ENCODE measurements at regions not wholly inside any gene's neighbourhood (a gene's known extent, or its start where the extent isn't known, plus 50 kb on each side); places are given as distances from the start of the nearest gene placed in this dataset.

GRCh38 chr5:33074548-33074947, 363.4 kb downstream of the NPR3 start:
- Histone ChIP-seq H4K20me1 (ENCODE audit: insufficient read depth) (no peaks in the 10 kb centered on the region), H3K27ac (no peak overlapping the region), H2AFZ (no peak overlapping the region), H3K79me2 (ENCODE audit: low read depth) (no peaks in the 10 kb centered on the region), H3K9me2 (ENCODE audit: insufficient read depth) (no peaks in the 10 kb centered on the region), H3K4me3 (no peak overlapping the region), H3K9me3 (ENCODE audit: insufficient read depth, low read depth) (no peaks in the 10 kb centered on the region), H3K4me2 (no peak overlapping the region), H3F3A (ENCODE audit: insufficient read depth, low read depth) (no peaks in the 10 kb centered on the region), H3K27me3 (ENCODE audit: insufficient read depth, low read depth) (no peaks in the 10 kb centered on the region), H3K36me3 (ENCODE audit: low read depth) (no peaks in the 10 kb centered on the region), H3K4me1 (replicated peaks; ENCODE audit: insufficient read depth) (0 out of 2 replicates have a peak, but pooled peaks cover 5% of the 10 kb centered on the region)
- intact Hi-C loops (cut with micrococcal nuclease; ENCODE audit: unreplicated experiment) = loop anchor here (2.0 kb wide), 2 partner anchors 24 to 106 kb away; no protein-coding TSS in a partner anchor
- ChIA-PET POLR2A (ENCODE audit: unreplicated experiment) (no interaction called here), CTCF (interaction anchor here (0.6 kb wide), 1 partner anchor 225 kb away, joined by 6 read pairs; no protein-coding TSS in a partner anchor)
- DNase-seq = peak in 1 of 2 experiments; percentile 19
- BruUV-seq (replicated peaks) = no TSS peak
- no peak for TF ChIP-seq CTCF (conservative IDR thresholded peaks at IDR 0.05)
- no peak for TF ChIP-seq EZH2 (IDR thresholded peaks at IDR 0.05; ENCODE audit: low read depth)

GRCh38 chr5:33075731-33076130, 364.6 kb downstream of the NPR3 start:
- TF ChIP-seq EZH2 (IDR thresholded peaks at IDR 0.05; ENCODE audit: low read depth) (no peak), CTCF (conservative IDR thresholded peaks at IDR 0.05) (no peak)
- H3K9me3 ChIP-seq (ENCODE audit: insufficient read depth, low read depth) = no peaks in the 10 kb centered on the region
- H3F3A ChIP-seq (ENCODE audit: insufficient read depth, low read depth) = no peaks in the 10 kb centered on the region
- no peaks in the 10 kb centered on the region for H3K36me3 ChIP-seq (ENCODE audit: low read depth)
- DNase-seq = no peak
- H3K4me1 ChIP-seq (replicated peaks; ENCODE audit: insufficient read depth) = 0 out of 2 replicates have a peak, but pooled peaks cover 5% of the 10 kb centered on the region
- no peaks in the 10 kb centered on the region for H3K79me2 ChIP-seq (ENCODE audit: low read depth)
- BruUV-seq (replicated peaks) = no TSS peak
- no peak overlapping the region for H2AFZ ChIP-seq
- H4K20me1 ChIP-seq (ENCODE audit: insufficient read depth) = no peaks in the 10 kb centered on the region
- H3K4me3 ChIP-seq = no peak overlapping the region
- POLR2A ChIA-PET (ENCODE audit: unreplicated experiment) = no interaction called here
- intact Hi-C loops (cut with micrococcal nuclease; ENCODE audit: unreplicated experiment) = loop anchor here (2.0 kb wide), 2 partner anchors 25 to 105 kb away; no protein-coding TSS in a partner anchor
- H3K27ac ChIP-seq = no peak overlapping the region
- no peaks in the 10 kb centered on the region for H3K27me3 ChIP-seq (ENCODE audit: insufficient read depth, low read depth)
- no peaks in the 10 kb centered on the region for H3K9me2 ChIP-seq (ENCODE audit: insufficient read depth)
- H3K4me2 ChIP-seq = no peak overlapping the region
- CTCF ChIA-PET = no interaction called here

- Histone ChIP-seq H4K20me1 (ENCODE audit: insufficient read depth) (no peaks in the 10 kb centered on the region), H3K79me2 (ENCODE audit: low read depth) (no peaks in the 10 kb centered on the region), H3K4me1 (replicated peaks; ENCODE audit: insufficient read depth) (0 out of 2 replicates have a peak, but pooled peaks cover 5% of the 10 kb centered on the region), H3K9me3 (ENCODE audit: insufficient read depth, low read depth) (no peaks in the 10 kb centered on the region), H3K4me2 (no peak overlapping the region), H3K4me3 (no peak overlapping the region), H2AFZ (no peak overlapping the region), H3F3A (ENCODE audit: insufficient read depth, low read depth) (no peaks in the 10 kb centered on the region), H3K27ac (no peak overlapping the region), H3K9me2 (ENCODE audit: insufficient read depth) (no peaks in the 10 kb centered on the region), H3K36me3 (ENCODE audit: low read depth) (no peaks in the 10 kb centered on the region), H3K27me3 (ENCODE audit: insufficient read depth, low read depth) (no peaks in the 10 kb centered on the region)
- no peak for TF ChIP-seq EZH2 (IDR thresholded peaks at IDR 0.05; ENCODE audit: low read depth)
- TF ChIP-seq CTCF (conservative IDR thresholded peaks at IDR 0.05) = no peak
- CTCF ChIA-PET = interaction anchor here (0.7 kb wide), 1 partner anchor 36 kb away, joined by 7 read pairs; no protein-coding TSS in a partner anchor
- no peak for DNase-seq
- no TSS peak for BruUV-seq (replicated peaks)
- POLR2A ChIA-PET (ENCODE audit: unreplicated experiment) = no interaction called here
- intact Hi-C loops (cut with micrococcal nuclease; ENCODE audit: unreplicated experiment) = no loop called here
Measured at GRCh38 chr5:33079548-33079947, 361.2 kb upstream of the TARS1 start.
